HAP-1 (cell line): ENCODE measurements at regions not wholly inside any gene's neighbourhood (a gene's known extent, or its start where the extent isn't known, plus 50 kb on each side); places are given as distances from the start of the nearest gene placed in this dataset.

Experiments
- DNase-seq, 2 experiments: peaks; one replicate each; pipeline ENCODE4 v3.0.0-alpha.2; 2016 to 2020; ENCODE audit warnings: low spot score in 2 of 2
- H3K27me3 ChIP-seq: fragments of 250-450 bp; sonication (Bioruptor Pico); 2 replicates; pipeline ENCODE4 v1.5.1; 2020; ENCODE audit warnings: low read depth, mild to moderate bottlenecking, moderate library complexity
- H3K36me3 ChIP-seq: fragments of 250-450 bp; sonication (Bioruptor Pico); replicated peaks from 2 replicates; pipeline ENCODE4 v1.5.1; 2020; ENCODE audit warnings: mild to moderate bottlenecking
- H3K4me1 ChIP-seq: fragments of 250-450 bp; sonication (Bioruptor Pico); 2 replicates; pipeline ENCODE4 v1.5.1; 2020; ENCODE audit warnings: mild to moderate bottlenecking
- H3K4me3 ChIP-seq: fragments of 250-450 bp; sonication (Bioruptor Pico); 2 replicates; pipeline ENCODE4 v1.5.1; 2020; ENCODE audit warnings: mild to moderate bottlenecking, moderate library complexity
- H3K9me3 ChIP-seq: fragments of 250-450 bp; sonication (Bioruptor Pico); 2 replicates; pipeline ENCODE4 v1.5.1; 2020; ENCODE audit warnings: mild to moderate bottlenecking, moderate library complexity
- in situ Hi-C: fragments of 300-500 bp; cut with MboI; formaldehyde crosslinking; loops from 3 replicates; pipeline ENCODE4 v1.14.3; 2020; ENCODE audit warnings: low sequenced_read_pairs, inconsistent platforms, mixed read lengths

DNA sequence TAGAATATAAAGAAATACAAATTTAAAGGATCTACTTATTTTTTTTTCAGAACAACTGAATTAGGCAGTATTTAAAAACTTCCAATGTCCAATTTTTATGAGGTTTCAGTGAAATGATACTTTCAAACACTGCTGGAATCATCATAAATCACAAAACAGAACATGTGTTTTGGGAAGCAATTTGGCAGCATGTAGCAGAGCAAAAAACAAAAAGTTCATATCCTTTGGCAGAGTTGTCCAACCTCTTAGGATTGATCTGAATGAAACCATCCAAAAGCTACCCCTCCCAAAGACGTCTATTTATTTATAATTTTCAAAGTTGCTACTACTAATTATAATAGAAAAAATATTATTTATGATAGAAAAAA, 192.4 kb upstream of the PUM3 start:
- H3K4me3 ChIP-seq, result no peak overlapping the region
- no peaks in the 10 kb centered on the region for H3K27me3 ChIP-seq
- no peaks in the 10 kb centered on the region for H3K36me3 ChIP-seq
- no peaks in the 10 kb centered on the region for H3K4me1 ChIP-seq
- no peaks in the 10 kb centered on the region for H3K9me3 ChIP-seq
- in situ Hi-C loops, result no loop called here
- DNase-seq, result no peak

DNA sequence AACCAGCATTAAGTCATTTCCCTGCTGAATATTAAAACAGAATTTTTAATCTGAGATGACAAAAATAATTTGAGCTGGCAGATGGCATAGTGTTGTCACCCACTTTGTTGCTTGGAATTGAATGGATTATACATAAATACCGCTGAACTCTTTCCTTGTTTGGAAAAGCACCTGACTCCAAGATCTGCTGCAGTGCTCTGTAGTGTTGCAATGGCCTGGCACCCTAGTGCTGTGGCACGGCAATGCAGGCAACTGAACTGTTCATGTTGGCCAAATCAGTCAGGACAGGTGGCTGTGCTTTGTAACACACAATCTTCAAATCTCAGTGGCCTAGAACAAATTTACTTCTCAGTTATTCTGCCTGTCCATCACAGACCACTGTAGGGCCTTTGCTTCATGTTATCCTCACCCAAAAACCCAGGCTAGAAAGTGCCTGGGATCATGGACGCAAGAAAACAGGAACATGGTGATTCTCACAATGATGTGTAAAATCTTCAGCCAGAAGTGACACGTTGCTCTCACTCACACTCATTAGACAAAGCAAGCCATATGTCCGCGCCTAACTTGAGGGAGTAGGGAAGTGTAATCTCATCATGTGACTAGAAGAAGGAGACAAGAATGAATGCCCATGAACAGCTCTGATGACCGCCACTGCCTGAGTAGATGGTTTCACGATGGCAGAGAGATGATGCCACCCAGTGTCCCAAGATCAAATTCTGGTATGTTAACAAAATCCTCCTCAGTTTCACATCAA, 191.9 kb upstream of the PUM3 start:
- H3K4me3 ChIP-seq, result no peak overlapping the region
- H3K36me3 ChIP-seq, result no peaks in the 10 kb centered on the region
- H3K9me3 ChIP-seq, result no peaks in the 10 kb centered on the region
- H3K27me3 ChIP-seq, result no peaks in the 10 kb centered on the region
- in situ Hi-C loops, result no loop called here
- DNase-seq, result no peak
- no peaks in the 10 kb centered on the region for H3K4me1 ChIP-seq

DNA sequence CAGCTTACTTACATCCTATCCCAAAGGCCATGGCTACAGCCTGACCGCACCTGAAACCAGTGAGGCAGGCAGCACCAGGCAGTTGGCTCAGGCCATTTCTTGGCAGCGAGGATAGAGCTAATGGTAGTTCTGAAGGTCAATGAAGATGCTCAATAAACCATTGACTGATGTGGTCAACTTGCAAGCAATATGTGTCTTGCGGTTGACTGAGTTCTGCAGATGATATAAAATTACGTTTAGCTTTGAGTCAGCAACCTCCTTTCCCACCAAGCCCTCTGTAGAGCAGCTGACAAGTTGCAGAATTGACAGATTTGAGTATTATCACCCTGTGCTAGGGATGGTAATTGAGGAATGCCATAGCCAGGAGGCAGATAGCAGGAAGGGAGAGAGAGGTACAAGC, 189.0 kb upstream of the PUM3 start:
- no peaks in the 10 kb centered on the region for H3K36me3 ChIP-seq
- no peak overlapping the region for H3K4me3 ChIP-seq
- in situ Hi-C loops, result no loop called here
- no peaks in the 10 kb centered on the region for H3K9me3 ChIP-seq
- H3K27me3 ChIP-seq, result no peaks in the 10 kb centered on the region
- no peaks in the 10 kb centered on the region for H3K4me1 ChIP-seq
- DNase-seq, result no peak

DNA sequence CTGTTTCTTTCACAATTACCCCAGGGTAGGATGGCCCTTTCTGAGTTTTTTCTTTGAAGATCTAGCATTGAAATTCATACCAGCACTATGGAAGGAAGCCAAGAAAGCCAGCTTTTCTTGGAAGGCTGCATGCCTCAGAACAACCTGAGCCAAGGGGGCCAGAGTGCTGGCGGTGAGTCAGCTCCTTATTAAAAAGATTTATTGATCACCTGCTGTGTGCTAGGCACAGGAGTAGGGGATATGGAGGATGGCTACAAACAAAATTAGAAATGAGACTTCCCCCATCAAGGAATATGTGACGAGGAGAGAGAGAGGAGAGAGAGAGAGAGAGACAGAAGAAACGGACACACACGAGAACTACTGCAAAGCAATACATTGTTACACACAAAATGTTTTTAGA, 184.6 kb upstream of the PUM3 start:
- Histone ChIP-seq H3K36me3 (no peaks in the 10 kb centered on the region), H3K4me3 (no peak overlapping the region), H3K9me3 (no peaks in the 10 kb centered on the region), H3K27me3 (no peaks in the 10 kb centered on the region), H3K4me1 (no peaks in the 10 kb centered on the region)
- in situ Hi-C loops, result no loop called here
- no peak for DNase-seq

DNA sequence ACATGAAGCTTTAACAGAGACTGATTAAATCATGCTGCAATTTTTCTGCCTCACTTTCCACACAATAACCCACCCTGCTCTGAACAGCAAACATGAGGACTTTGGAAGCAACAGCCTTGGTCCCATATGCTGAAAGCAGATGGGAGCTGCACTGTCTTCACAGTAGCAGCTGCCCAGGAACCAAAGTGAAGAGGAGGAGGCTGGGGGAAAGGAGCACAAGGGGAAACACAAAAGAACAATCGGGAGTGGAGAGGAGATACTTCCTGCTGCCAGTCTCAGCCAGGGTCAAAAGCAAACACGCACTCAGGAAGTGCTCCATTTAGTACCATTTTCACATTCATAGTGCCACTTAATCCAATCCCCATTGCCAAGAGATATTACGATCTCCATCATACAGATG, 183.3 kb upstream of the PUM3 start:
- no peak for DNase-seq
- Histone ChIP-seq H3K36me3 (no peaks in the 10 kb centered on the region), H3K9me3 (no peaks in the 10 kb centered on the region), H3K4me1 (no peaks in the 10 kb centered on the region), H3K27me3 (no peaks in the 10 kb centered on the region), H3K4me3 (no peak overlapping the region)
- in situ Hi-C loops, result no loop called here

DNA sequence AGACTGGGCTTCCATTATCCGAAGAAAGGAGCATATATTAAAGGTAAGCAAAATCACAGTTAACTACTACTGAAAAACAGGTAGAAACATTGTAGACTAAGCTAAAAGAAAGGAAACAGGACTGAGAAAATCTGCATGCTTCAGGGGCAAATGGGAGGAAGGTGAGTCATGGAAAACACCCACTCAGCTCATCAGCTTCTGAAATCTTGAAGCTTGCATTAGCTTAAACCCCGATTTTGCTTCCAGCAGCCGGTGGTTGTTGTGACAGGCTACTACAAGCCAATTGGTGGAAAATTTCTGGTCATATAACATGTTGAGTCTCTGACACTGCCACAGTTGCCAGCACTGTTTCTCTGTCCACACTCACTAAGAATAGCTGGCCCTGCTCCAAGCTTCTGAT, 179.6 kb upstream of the PUM3 start:
- H3K4me3 ChIP-seq, result no peak overlapping the region
- no peaks in the 10 kb centered on the region for H3K9me3 ChIP-seq

DNA sequence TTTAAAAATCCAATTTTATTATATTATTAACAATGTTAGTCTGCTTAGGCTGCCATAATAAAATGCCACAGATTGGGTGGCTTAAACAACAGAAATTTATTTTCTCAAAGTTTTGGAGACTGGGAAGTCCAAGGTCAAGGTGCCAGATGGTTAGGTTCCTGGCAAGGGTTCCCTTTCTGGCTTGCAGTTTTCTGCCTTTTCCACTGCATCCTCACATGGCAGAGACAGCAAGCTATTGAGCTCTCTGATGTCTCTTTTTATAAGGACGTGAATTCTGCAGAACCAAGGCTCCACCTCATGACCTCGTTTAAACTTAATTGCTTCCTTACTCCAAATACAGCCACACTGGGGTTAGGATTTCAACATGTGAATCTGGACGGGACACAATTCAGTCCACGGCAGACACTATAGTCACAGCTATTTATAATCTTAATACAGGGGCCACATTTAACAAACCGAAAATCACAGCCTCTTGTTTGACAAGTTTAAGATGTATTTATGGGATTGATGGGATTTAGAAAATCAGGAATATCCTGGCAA, 174.9 kb upstream of the PUM3 start:
- DNase-seq, result no peak
- H3K9me3 ChIP-seq, result no peaks in the 10 kb centered on the region
- no peak overlapping the region for H3K4me3 ChIP-seq
- in situ Hi-C loops, result no loop called here
- no peaks in the 10 kb centered on the region for H3K36me3 ChIP-seq
- peaks cover 6% of the 10 kb centered on the region; the same call in 1 of the 2 replicates for H3K27me3 ChIP-seq
- no peaks in the 10 kb centered on the region for H3K4me1 ChIP-seq

More for the DNA sequence above, 179.6 kb upstream of the PUM3 start:
- no peaks in the 10 kb centered on the region for H3K36me3 ChIP-seq
- in situ Hi-C loops, result no loop called here
- no peaks in the 10 kb centered on the region for H3K4me1 ChIP-seq
- DNase-seq, result no peak
- H3K27me3 ChIP-seq, result peaks cover 4% of the 10 kb centered on the region; the same call in 1 of the 2 replicates

DNA sequence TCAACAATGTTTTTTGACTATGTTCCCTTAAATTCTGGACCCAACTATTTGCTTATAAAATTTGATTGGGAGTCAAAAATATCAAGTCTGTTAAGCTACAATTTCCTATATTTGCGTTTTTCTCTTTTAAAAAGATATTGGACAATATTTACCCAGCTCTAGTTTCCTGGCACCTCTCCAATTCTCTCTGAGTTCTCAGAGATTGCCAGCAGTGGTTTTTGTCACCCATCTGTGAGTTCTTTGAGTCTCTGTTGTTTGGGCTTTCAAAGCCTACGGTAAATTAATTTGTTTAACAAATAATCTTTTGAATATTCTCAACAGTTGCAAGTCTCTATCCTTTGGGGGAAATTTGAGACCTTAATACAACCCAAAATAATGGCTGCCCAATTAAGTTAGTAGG, 174.2 kb upstream of the PUM3 start:
- Histone ChIP-seq H3K27me3 (peaks cover 6% of the 10 kb centered on the region; the same call in 1 of the 2 replicates), H3K36me3 (no peaks in the 10 kb centered on the region), H3K4me3 (no peak overlapping the region), H3K9me3 (no peaks in the 10 kb centered on the region), H3K4me1 (no peaks in the 10 kb centered on the region)
- DNase-seq, result no peak
- in situ Hi-C loops, result no loop called here

DNA sequence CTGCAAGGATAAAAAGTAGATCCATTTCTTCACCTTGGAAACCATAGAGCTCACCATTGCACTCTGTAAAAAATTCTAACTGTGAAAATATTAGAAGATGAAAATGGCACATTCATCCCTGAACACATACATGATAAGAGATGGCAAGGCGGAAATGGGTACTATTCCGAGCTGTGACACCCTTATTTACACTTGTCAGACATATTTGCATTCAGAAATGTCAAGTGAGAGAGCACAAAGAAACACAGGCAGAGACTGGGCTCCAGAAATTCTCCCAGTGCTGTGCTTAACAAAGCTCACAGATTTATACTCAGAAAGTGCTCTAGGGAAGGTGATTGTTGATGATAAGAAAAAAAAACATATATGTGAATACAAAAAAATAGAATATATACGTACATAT, 170.3 kb upstream of the PUM3 start:
- no peak for DNase-seq
- H3K9me3 ChIP-seq, result no peaks in the 10 kb centered on the region
- no peak overlapping the region for H3K4me3 ChIP-seq
- no peaks in the 10 kb centered on the region for H3K4me1 ChIP-seq
- H3K27me3 ChIP-seq, result peaks cover 2% of the 10 kb centered on the region; the same call in 1 of the 2 replicates
- no peaks in the 10 kb centered on the region for H3K36me3 ChIP-seq
- in situ Hi-C loops, result no loop called here

DNA sequence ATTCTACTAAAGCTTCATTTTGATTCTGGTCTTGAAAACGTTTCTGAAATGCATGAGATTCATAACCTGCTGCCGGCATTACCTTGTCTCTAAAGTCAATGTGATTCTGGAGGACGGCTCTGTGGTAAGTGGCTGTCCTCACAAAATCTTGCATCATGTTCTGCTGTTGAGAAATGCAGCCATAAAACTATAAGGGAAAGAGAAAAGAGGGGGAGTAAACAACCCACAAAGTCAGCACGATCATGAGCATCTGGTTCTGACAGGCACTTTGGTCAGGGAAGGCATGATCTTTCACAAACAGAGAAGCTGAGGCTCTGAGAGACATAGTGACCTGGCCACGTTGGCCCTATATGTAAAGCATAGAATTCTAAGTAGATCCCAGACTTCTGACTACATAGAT, 168.9 kb upstream of the PUM3 start:
- in situ Hi-C loops, result no loop called here
- no peaks in the 10 kb centered on the region for H3K4me1 ChIP-seq
- H3K4me3 ChIP-seq, result no peak overlapping the region
- no peak for DNase-seq
- H3K27me3 ChIP-seq, result 0 out of 2 replicates have a peak, but pooled peaks cover 2% of the 10 kb centered on the region
- no peaks in the 10 kb centered on the region for H3K36me3 ChIP-seq
- no peaks in the 10 kb centered on the region for H3K9me3 ChIP-seq

DNA sequence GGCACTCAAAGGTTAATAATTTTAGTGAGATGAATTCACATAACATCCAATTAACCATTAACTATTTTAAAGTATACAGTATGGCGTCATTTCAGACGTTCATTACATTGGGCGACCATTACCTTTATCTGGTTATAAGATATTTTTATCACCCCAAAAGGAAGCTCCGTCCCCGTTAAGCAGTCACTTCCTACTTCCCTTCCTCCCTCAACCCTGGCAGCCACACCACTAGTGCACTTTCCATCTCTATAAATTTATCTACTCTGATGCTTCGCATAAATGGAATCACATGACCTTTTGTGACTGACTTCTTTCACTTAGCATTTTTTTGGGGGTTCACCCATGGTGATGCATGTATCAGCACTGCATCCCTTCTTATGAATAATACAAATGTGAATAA, 168.3 kb upstream of the PUM3 start:
- in situ Hi-C loops, result no loop called here
- no peak overlapping the region for H3K4me3 ChIP-seq
- H3K9me3 ChIP-seq, result no peaks in the 10 kb centered on the region
- 0 out of 2 replicates have a peak, but pooled peaks cover 2% of the 10 kb centered on the region for H3K27me3 ChIP-seq
- H3K36me3 ChIP-seq, result no peaks in the 10 kb centered on the region
- H3K4me1 ChIP-seq, result no peaks in the 10 kb centered on the region
- DNase-seq, result no peak

DNA sequence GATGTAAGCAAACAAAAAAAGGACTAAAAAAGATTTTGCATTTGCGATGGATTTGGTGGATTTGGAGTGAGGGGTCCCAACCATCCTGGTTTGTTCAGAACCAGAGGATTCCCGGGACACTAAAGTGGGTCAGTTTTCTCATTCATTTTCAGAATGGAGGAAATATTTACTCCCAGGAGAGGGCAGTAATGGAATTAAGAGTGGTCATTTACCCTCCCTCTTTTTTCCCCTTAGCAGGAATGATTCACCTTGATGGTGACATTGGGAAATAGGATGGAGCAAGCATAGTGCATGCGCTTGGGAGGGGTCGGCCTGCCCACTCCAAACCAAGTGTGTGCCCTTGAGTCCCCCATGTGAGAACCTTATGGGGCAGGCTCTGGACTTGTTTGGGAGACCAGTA, 164.2 kb upstream of the PUM3 start:
- no peaks in the 10 kb centered on the region for H3K4me1 ChIP-seq
- DNase-seq, result no peak
- H3K9me3 ChIP-seq, result no peaks in the 10 kb centered on the region
- in situ Hi-C loops, result no loop called here
- no peaks in the 10 kb centered on the region for H3K27me3 ChIP-seq
- no peaks in the 10 kb centered on the region for H3K36me3 ChIP-seq
- H3K4me3 ChIP-seq, result no peak overlapping the region

DNA sequence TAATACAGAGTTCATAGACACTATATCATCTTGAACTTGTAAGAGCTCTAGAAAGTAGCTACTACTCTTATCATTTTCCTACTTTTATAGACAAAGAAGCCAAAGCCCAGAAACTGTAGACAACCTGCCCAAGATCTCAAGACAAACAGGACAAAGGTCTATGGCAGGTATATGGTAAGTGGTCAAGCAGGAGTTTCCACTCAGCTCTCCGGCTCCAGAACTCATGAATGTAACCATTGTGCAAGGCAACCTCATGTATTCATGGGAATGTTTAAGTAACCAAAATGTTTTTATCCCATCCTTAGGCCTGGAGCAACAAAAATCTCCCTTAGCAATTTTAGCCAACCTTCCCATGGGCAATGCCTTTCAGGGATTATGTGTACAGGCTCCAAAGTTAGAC, 163.4 kb upstream of the PUM3 start:
- Histone ChIP-seq H3K9me3 (no peaks in the 10 kb centered on the region), H3K36me3 (no peaks in the 10 kb centered on the region), H3K27me3 (no peaks in the 10 kb centered on the region), H3K4me1 (no peaks in the 10 kb centered on the region), H3K4me3 (no peak overlapping the region)
- DNase-seq, result no peak
- in situ Hi-C loops, result no loop called here

DNA sequence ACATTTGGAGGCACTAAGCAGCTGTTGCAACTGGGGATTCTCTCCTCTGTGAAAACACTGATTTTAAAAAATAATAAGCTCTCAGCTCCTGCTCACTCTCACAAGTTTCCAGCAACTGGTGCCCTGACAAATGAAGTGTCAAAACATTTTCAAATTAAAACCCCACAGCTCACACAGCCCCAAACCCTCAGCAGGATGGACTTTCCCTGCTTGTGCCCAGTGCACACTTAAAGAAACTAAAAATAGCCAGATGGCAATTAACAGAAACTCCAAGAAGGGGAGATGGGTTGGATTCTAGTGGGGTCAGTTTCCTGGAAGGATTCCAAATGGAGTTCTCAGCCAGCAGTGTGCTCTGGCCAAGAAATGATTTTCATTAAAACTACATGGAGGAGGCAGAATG, 163.0 kb upstream of the PUM3 start:
- DNase-seq, result no peak
- no peaks in the 10 kb centered on the region for H3K9me3 ChIP-seq
- in situ Hi-C loops, result no loop called here
- H3K4me1 ChIP-seq, result no peaks in the 10 kb centered on the region
- H3K36me3 ChIP-seq, result no peaks in the 10 kb centered on the region
- H3K27me3 ChIP-seq, result no peaks in the 10 kb centered on the region
- H3K4me3 ChIP-seq, result no peak overlapping the region

DNA sequence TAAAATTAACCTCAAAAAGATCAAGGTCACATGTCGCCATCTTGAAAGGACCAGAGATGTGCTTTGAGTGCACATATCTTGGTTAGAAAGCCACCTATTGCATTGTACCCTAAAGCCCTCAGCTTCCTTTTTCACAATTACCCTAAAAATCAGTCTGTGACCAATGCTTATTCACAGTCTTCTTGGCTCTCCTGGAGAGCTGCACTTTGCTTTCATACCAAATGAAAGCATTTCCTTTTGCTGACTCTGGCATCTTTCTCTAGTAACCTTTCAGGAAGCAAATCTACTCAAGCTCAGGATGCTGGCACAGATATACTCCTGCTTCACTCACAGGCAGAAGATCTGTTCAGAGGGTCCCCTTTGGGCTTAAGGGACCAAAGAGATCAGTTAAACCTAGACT, 160.7 kb upstream of the PUM3 start:
- Histone ChIP-seq H3K36me3 (no peaks in the 10 kb centered on the region), H3K9me3 (no peaks in the 10 kb centered on the region), H3K27me3 (no peaks in the 10 kb centered on the region), H3K4me1 (no peaks in the 10 kb centered on the region), H3K4me3 (no peak overlapping the region)
- no peak for DNase-seq
- in situ Hi-C loops, result no loop called here
